ENCODE measurements at regions not wholly inside any gene's neighbourhood (a gene's known extent, or its start where the extent isn't known, plus 50 kb on each side); places are given as distances from the start of the nearest gene placed in this dataset.
"Not testable (repeated sequence)": the region's sequence is repeated elsewhere in the genome, so short reads cannot be mapped to it uniquely, and the experiment has no call there.

- intact Hi-C loops (cut with DNase I), result no loop called here
- ATAC-seq (no peak), DNase-seq (no peak)
Observed at GRCh38 chr5:83817591-83817990, 96.9 kb upstream of the HAPLN1 start.

- no peak for ATAC-seq
- no peak for DNase-seq
- intact Hi-C loops (cut with DNase I), result no loop called here
Observed at GRCh38 chr5:83815661-83816060, 95.0 kb upstream of the HAPLN1 start.

- intact Hi-C loops (cut with DNase I), result no loop called here
- DNase-seq (no peak), ATAC-seq (no peak)
Observed at GRCh38 chr5:83810511-83810910, 89.9 kb upstream of the HAPLN1 start.

GRCh38 chr5:83802686-83803085 is 82.0 kb upstream of the HAPLN1 start:
- no peak for ATAC-seq
- DNase-seq, result no peak
- intact Hi-C loops (cut with DNase I), result no loop called here

- intact Hi-C loops (cut with DNase I), result no loop called here
- ATAC-seq, result no peak
- no peak for DNase-seq
Observed at GRCh38 chr5:83800201-83800600, 79.5 kb upstream of the HAPLN1 start.

GRCh38 chr5:83799020-83799419 is 78.4 kb upstream of the HAPLN1 start:
- intact Hi-C loops (cut with DNase I); DNase-seq; ATAC-seq: not testable (repeated sequence)

- intact Hi-C loops (cut with DNase I), result no loop called here
- no peak for DNase-seq
- ATAC-seq, result no peak
Observed at GRCh38 chr5:83789371-83789770, 68.7 kb upstream of the HAPLN1 start.

- intact Hi-C loops (cut with DNase I), result no loop called here
- ATAC-seq (no peak), DNase-seq (no peak)
Observed at GRCh38 chr5:83787631-83788030, 67.0 kb upstream of the HAPLN1 start.

- DNase-seq (no peak), ATAC-seq (no peak)
- intact Hi-C loops (cut with DNase I), result no loop called here
Observed at GRCh38 chr5:83785176-83785668, 64.6 kb upstream of the HAPLN1 start.

- no peak for DNase-seq
- ATAC-seq, result no peak
- intact Hi-C loops (cut with DNase I), result no loop called here
Observed at GRCh38 chr5:83780699-83781350, 60.2 kb upstream of the HAPLN1 start.

GRCh38 chr5:83777856-83778255 is 57.2 kb upstream of the HAPLN1 start:
- intact Hi-C loops (cut with DNase I), result no loop called here
- DNase-seq, result no peak
- no peak for ATAC-seq

- no peak for ATAC-seq
- no peak for DNase-seq
Observed at GRCh38 chr5:83776437-83777031, 55.9 kb upstream of the HAPLN1 start.

More at GRCh38 chr5:83776437-83777031, 55.9 kb upstream of the HAPLN1 start:
- intact Hi-C loops (cut with DNase I), result no loop called here

Data from left cardiac atrium (tissue), 4 donors.